ENCODE measurements at regions not wholly inside any gene's neighbourhood (a gene's known extent, or its start where the extent isn't known, plus 50 kb on each side); places are given as distances from the start of the nearest gene placed in this dataset.

DNA sequence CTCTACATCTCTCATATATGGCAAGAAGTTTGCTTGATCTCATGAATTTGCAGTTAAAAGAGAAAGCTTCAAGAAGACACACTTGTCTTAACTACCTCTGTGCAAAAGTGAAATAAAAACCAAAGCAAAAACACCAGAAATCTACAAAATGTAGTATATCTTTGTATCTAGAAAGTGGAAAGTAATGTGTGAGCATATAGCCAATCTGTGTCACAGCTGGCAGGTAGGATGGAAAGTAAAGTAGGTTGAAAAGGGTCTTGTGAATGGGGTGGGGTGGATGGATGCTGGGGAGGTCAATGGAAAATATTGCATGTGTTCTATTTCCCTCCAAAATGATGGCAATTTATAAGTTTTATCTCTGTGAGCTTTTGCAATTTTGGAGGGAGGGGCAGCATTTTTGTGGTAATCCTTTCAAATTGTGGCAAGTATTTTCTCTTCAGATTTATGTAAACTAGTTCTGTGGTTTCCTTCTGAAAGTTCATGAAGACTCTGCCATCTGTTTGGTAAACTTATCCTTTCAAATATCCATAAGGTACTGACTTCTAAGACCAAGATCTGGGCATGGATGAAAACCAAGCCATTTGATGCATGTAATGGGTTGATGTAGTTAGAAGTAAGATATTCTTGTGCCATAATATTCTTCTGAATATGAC, 215.9 kb upstream of the GIMD1 start:
- TF ChIP-seq HOXC10 (CRISPR knock-in tag; IDR thresholded peaks at IDR 0.05): no peak
- TF ChIP-seq, protein P1, sequence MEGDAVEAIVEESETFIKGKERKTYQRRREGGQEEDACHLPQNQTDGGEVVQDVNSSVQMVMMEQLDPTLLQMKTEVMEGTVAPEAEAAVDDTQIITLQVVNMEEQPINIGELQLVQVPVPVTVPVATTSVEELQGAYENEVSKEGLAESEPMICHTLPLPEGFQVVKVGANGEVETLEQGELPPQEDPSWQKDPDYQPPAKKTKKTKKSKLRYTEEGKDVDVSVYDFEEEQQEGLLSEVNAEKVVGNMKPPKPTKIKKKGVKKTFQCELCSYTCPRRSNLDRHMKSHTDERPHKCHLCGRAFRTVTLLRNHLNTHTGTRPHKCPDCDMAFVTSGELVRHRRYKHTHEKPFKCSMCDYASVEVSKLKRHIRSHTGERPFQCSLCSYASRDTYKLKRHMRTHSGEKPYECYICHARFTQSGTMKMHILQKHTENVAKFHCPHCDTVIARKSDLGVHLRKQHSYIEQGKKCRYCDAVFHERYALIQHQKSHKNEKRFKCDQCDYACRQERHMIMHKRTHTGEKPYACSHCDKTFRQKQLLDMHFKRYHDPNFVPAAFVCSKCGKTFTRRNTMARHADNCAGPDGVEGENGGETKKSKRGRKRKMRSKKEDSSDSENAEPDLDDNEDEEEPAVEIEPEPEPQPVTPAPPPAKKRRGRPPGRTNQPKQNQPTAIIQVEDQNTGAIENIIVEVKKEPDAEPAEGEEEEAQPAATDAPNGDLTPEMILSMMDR (tag by site-specific recombination; IDR thresholded peaks at IDR 0.05): no peak
- TF ChIP-seq BCL11A (tag by site-specific recombination; IDR thresholded peaks at IDR 0.05; ENCODE audit: low read depth): no peak
- no peak for TF ChIP-seq ZNF76 (tag by site-specific recombination; IDR thresholded peaks at IDR 0.05; ENCODE audit: borderline replicate concordance, low read depth)
- TF ChIP-seq GLI4 (tag by site-specific recombination; IDR thresholded peaks at IDR 0.05): no peak
- TF ChIP-seq ZNF48 (tag by site-specific recombination; IDR thresholded peaks at IDR 0.05): no peak
- TF ChIP-seq ZNF510 (tag by site-specific recombination; IDR thresholded peaks at IDR 0.05; ENCODE audit: insufficient replicate concordance): no peak
- TF ChIP-seq ZNF629 (tag by site-specific recombination; IDR thresholded peaks at IDR 0.05): no peak
- TF ChIP-seq ZNF521 (tag by site-specific recombination; IDR thresholded peaks at IDR 0.05): no peak
